ENCODE measurements at regions not wholly inside any gene's neighbourhood (a gene's known extent, or its start where the extent isn't known, plus 50 kb on each side); places are given as distances from the start of the nearest gene placed in this dataset.

DNA sequence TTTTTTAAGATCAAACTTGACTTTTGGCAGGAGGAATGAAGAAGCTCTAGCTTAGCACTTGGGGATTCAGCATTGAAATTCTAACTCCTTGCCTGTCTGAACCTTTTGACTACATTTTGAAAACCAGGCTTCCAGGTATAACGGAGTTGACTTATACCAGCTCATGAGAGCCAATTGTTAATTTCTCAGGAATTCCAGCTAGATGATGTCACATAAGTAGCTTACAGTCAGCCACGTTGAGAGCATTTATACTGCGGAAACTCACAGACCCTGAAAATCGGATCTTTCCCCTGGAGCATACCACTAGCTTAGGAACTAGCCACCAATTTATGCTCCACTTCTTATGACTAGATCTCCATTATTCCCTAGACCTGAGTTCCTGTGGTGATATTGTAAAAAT, 321.4 kb upstream of the DPH6 start:
- TF ChIP-seq, protein P1, sequence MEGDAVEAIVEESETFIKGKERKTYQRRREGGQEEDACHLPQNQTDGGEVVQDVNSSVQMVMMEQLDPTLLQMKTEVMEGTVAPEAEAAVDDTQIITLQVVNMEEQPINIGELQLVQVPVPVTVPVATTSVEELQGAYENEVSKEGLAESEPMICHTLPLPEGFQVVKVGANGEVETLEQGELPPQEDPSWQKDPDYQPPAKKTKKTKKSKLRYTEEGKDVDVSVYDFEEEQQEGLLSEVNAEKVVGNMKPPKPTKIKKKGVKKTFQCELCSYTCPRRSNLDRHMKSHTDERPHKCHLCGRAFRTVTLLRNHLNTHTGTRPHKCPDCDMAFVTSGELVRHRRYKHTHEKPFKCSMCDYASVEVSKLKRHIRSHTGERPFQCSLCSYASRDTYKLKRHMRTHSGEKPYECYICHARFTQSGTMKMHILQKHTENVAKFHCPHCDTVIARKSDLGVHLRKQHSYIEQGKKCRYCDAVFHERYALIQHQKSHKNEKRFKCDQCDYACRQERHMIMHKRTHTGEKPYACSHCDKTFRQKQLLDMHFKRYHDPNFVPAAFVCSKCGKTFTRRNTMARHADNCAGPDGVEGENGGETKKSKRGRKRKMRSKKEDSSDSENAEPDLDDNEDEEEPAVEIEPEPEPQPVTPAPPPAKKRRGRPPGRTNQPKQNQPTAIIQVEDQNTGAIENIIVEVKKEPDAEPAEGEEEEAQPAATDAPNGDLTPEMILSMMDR (conservative IDR thresholded peaks at IDR 0.05; ENCODE audit: low read depth, low read length) = no peak

DNA sequence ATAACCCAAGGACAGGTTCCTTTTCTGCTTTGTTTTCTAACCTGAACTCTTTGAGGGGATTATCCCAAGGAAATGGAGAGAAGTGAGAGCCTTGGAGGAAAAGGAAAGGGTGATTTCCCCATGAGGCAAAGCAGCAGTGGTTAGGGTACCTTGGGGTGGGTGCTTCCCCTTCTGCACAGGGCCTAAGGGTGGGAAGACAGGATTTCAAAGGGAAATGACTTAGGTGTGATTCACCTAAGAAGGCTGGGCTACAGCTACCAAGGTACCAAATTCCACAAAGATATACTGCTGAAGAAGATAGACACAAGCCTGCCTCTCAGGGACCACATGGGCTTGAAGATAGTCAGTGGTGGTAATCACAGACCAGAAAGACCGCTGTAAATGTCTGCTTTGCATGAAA, 325.3 kb upstream of the DPH6 start:
- Histone ChIP-seq H3K4me2 (no peak overlapping the region), H3K4me1 (ENCODE audit: low read depth, poor library complexity, severe bottlenecking) (no peaks in the 10 kb centered on the region), H3K4me3 (IDR thresholded peaks at IDR 0.05; ENCODE audit: insufficient read depth, low read depth, low read length) (no peak overlapping the region), H3K27ac (no peak overlapping the region), H3K79me2 (ENCODE audit: insufficient read depth, low read depth) (no peaks in the 10 kb centered on the region), H4K20me1 (ENCODE audit: insufficient read depth) (no peaks in the 10 kb centered on the region), H3K9ac (no peak overlapping the region), H3K27me3 (ENCODE audit: insufficient read depth, low read depth) (no peaks in the 10 kb centered on the region), H2AFZ (ENCODE audit: low read depth) (no peak overlapping the region), H3K36me3 (ENCODE audit: insufficient read depth) (no peaks in the 10 kb centered on the region)
- TF ChIP-seq, protein P1 (conservative IDR thresholded peaks at IDR 0.05; ENCODE audit: low read depth, low read length) = no peak

More for the DNA sequence above, 321.4 kb upstream of the DPH6 start:
- H3K27ac ChIP-seq = no peak overlapping the region
- no peak overlapping the region for H3K4me3 ChIP-seq (IDR thresholded peaks at IDR 0.05; ENCODE audit: insufficient read depth, low read depth, low read length)
- no peaks in the 10 kb centered on the region for H3K27me3 ChIP-seq (ENCODE audit: insufficient read depth, low read depth)
- H3K79me2 ChIP-seq (ENCODE audit: insufficient read depth, low read depth) = no peaks in the 10 kb centered on the region
- no peak overlapping the region for H3K9ac ChIP-seq
- H2AFZ ChIP-seq (ENCODE audit: low read depth) = no peak overlapping the region
- no peak overlapping the region for H3K4me2 ChIP-seq
- H3K4me1 ChIP-seq (ENCODE audit: low read depth, poor library complexity, severe bottlenecking) = no peaks in the 10 kb centered on the region
- no peaks in the 10 kb centered on the region for H4K20me1 ChIP-seq (ENCODE audit: insufficient read depth)
- H3K36me3 ChIP-seq (ENCODE audit: insufficient read depth) = no peaks in the 10 kb centered on the region

DNA sequence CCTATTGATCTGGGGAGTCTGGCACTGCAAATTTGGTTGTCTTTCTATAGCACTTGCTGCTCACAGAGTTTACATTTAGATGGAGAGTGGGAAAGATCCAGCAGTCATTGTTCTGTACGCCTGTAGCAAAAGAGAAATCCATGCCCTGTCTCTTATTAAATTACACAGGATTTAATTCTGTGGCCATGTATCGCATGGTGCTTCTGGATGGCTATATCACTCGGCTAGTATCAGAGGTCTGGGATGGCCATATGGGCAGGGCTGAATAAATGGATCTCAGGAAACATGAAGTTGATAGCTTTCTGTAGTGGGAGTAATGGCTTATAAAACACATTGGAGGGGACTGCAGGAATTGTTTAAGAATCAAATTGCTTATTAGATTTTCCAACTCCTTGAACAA, 325.8 kb upstream of the DPH6 start:
- TF ChIP-seq, protein P1 (conservative IDR thresholded peaks at IDR 0.05; ENCODE audit: low read depth, low read length) = no peak
- H4K20me1 ChIP-seq (ENCODE audit: insufficient read depth) = no peaks in the 10 kb centered on the region
- H2AFZ ChIP-seq (ENCODE audit: low read depth) = no peak overlapping the region
- no peaks in the 10 kb centered on the region for H3K27me3 ChIP-seq (ENCODE audit: insufficient read depth, low read depth)
- no peak overlapping the region for H3K4me2 ChIP-seq
- no peak overlapping the region for H3K27ac ChIP-seq
- H3K4me3 ChIP-seq (IDR thresholded peaks at IDR 0.05; ENCODE audit: insufficient read depth, low read depth, low read length) = no peak overlapping the region
- no peak overlapping the region for H3K9ac ChIP-seq
- no peaks in the 10 kb centered on the region for H3K79me2 ChIP-seq (ENCODE audit: insufficient read depth, low read depth)
- H3K4me1 ChIP-seq (ENCODE audit: low read depth, poor library complexity, severe bottlenecking) = no peaks in the 10 kb centered on the region
- H3K36me3 ChIP-seq (ENCODE audit: insufficient read depth) = no peaks in the 10 kb centered on the region

DNA sequence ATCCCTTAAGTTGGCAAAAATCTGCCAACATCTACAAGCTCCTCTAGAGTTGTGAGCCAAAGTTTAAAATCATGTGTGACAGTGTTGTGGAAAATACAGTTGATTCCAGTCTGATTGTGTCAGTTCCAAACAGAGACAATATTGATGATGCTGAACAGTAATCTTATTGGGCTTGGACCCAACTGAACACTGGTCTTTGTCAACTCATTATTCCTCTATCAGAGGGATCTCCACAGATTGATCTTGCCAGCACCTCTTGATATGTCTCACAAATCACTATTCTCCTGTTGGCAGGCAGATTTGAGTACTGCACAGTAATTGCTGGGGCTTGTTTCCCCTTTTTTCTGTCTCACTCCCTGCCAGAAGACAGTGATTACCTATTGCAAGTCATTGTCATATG, 326.6 kb upstream of the DPH6 start:
- H4K20me1 ChIP-seq (ENCODE audit: insufficient read depth) = no peaks in the 10 kb centered on the region
- no peak overlapping the region for H3K4me2 ChIP-seq
- H3K79me2 ChIP-seq (ENCODE audit: insufficient read depth, low read depth) = no peaks in the 10 kb centered on the region
- TF ChIP-seq, protein P1 (conservative IDR thresholded peaks at IDR 0.05; ENCODE audit: low read depth, low read length) = no peak
- H3K4me3 ChIP-seq (IDR thresholded peaks at IDR 0.05; ENCODE audit: insufficient read depth, low read depth, low read length) = no peak overlapping the region
- no peak overlapping the region for H3K9ac ChIP-seq
- no peaks in the 10 kb centered on the region for H3K27me3 ChIP-seq (ENCODE audit: insufficient read depth, low read depth)
- no peak overlapping the region for H3K27ac ChIP-seq
- no peak overlapping the region for H2AFZ ChIP-seq (ENCODE audit: low read depth)
- no peaks in the 10 kb centered on the region for H3K36me3 ChIP-seq (ENCODE audit: insufficient read depth)
- no peaks in the 10 kb centered on the region for H3K4me1 ChIP-seq (ENCODE audit: low read depth, poor library complexity, severe bottlenecking)

Data from KMS-11 (cell line).